ENCODE measurements at regions not wholly inside any gene's neighbourhood (a gene's known extent, or its start where the extent isn't known, plus 50 kb on each side); places are given as distances from the start of the nearest gene placed in this dataset.
A peak's percentile ranks its signal among the peaks of the same experiment; 100 is the strongest.

DNA sequence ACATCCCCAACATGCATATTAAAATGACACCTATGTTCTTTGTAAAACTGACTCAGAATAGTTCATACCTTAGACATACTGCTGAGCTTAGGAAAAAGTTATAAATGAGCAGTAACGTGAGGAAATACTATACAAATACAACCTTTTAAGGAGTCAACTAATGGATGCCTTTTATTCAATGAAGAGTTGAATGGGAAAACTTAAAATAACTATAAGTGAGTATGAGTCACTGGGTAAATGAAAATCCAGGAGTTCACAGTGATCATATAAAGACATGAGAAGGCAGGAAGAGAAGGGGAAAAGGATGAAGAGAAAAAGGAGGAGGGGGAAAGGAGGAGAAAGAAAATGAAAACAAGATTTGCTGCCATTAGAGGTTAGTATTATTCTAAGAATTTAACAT is 157.8 kb upstream of the PCDH15 start:
- no peak overlapping the region for H3K27ac ChIP-seq
- H3K9me3 ChIP-seq (replicated peaks), result no peaks in the 10 kb centered on the region
- no peak for DNase-seq
- H3K27me3 ChIP-seq, result no peaks in the 10 kb centered on the region
- H3K4me1 ChIP-seq, result no peaks in the 10 kb centered on the region
- no peak overlapping the region for H3K4me3 ChIP-seq
- H3K36me3 ChIP-seq, result no peaks in the 10 kb centered on the region

DNA sequence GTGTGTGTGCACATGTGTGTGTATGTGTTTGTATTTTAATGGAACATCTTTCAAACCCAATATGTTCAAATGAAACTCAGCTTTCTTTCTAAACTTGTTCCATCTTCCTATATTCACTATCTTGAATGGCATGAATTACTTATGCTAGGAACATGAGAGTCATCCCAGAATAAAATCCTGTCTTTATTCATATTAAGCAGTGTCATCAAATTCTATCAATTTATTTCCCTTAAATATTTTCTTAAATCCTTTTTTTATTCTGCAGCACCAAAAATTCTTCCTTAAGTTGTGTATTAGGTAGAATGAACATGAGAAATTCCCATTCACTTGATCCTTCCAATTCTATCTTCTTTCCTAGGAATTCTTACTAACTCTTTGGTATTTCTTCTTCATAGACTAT is 146.6 kb upstream of the PCDH15 start:
- Histone ChIP-seq H3K27me3 (no peaks in the 10 kb centered on the region), H3K9me3 (replicated peaks) (no peaks in the 10 kb centered on the region), H3K27ac (no peak overlapping the region), H3K4me1 (no peaks in the 10 kb centered on the region), H3K36me3 (no peaks in the 10 kb centered on the region), H3K4me3 (no peak overlapping the region)
- DNase-seq, result no peak

DNA sequence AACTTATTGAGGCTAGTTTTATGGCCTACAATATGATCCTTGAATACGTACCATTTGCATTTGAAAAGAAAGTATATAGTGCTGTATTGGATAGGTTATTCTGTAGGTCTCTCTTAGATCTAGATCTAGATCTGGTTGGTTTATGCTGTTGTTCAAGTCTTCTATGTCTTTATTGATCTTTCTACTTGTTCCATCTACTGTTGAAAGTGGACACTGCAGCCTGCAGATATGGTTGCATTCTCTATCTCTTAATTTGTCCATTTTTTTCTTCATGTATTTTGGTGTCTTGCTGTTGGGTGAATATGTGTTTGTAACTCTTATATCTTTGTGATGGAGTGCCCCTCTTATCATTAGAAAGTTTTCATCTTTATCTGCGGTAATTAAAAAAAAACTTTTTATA is 139.4 kb upstream of the PCDH15 start:
- H3K36me3 ChIP-seq, result no peaks in the 10 kb centered on the region
- no peaks in the 10 kb centered on the region for H3K9me3 ChIP-seq (replicated peaks)
- no peaks in the 10 kb centered on the region for H3K4me1 ChIP-seq
- H3K4me3 ChIP-seq, result no peak overlapping the region
- no peaks in the 10 kb centered on the region for H3K27me3 ChIP-seq
- H3K27ac ChIP-seq, result no peak overlapping the region
- peak in 1 of 2 experiments; percentile 1 for DNase-seq

DNA sequence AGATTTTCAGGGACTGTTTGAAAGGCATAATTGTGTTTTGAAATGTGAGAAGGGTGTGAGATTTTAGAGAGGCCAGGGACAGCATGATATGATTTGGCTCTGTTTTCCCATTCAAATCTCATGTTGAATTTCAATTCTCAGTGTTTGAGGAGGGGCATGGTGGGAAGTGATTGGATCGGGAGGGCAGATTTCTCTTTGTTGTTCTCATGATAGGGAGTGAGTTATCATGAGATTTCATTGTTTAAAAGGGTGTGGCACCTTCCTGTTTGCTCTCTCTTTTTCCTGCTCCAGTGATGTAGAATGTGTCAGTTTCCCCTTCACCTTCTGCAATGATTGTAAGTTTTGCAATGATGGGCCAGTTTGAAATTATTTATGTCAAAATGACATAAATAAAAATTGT is 113.0 kb upstream of the PCDH15 start:
- no peak overlapping the region for H3K4me3 ChIP-seq

DNA sequence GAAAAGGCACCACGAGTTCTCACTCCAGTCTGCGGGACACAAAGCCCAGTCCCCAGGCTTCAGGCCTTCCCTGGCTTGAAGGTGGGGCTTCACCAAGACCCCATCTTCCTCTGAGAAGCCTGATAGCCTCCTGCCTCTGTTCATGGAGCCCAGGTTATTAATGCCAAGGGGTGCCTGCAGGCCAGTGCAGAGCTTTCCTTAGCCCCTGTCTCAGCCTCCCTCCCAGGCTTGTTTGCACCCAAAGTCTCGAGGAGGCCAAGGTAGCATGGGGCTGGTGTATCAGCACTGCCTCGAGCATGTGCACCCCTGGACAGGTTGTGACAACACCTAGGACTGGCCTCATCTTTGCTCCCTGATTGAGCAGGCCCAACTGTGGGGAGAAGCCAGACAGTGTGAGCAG is 108.1 kb upstream of the PCDH15 start:
- Histone ChIP-seq H3K36me3 (no peaks in the 10 kb centered on the region), H3K4me3 (no peak overlapping the region), H3K9me3 (replicated peaks) (no peaks in the 10 kb centered on the region), H3K4me1 (no peaks in the 10 kb centered on the region), H3K27me3 (no peaks in the 10 kb centered on the region), H3K27ac (no peak overlapping the region)
- no peak for DNase-seq

More for the DNA sequence above, 113.0 kb upstream of the PCDH15 start:
- peak in 1 of 2 experiments; percentile 24 for DNase-seq
- Histone ChIP-seq H3K9me3 (replicated peaks) (no peaks in the 10 kb centered on the region), H3K27me3 (no peaks in the 10 kb centered on the region), H3K36me3 (no peaks in the 10 kb centered on the region), H3K4me1 (no peaks in the 10 kb centered on the region), H3K27ac (no peak overlapping the region)

DNA sequence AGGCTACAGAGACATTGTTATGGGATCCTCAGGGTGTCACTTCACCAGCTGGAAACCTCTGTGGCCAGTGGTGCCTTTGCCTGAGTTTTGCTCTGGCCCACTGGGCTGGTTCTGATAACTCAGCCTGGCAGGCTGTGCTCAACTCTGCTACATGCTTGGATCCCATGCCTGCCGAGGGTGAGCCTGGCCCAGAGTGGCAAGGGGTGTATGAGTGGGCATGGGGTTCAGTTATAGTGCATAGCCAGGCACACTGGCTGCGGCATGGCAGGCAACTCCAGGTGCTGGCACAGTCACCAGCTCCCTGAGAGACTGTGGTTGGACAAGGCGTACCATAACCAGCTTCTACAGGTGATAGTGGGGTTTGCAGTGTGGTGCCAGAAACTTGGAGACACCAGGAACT is 107.0 kb upstream of the PCDH15 start:
- H3K27ac ChIP-seq, result no peak overlapping the region
- H3K9me3 ChIP-seq (replicated peaks), result no peaks in the 10 kb centered on the region
- no peaks in the 10 kb centered on the region for H3K27me3 ChIP-seq
- no peak overlapping the region for H3K4me3 ChIP-seq
- no peak for DNase-seq
- H3K4me1 ChIP-seq, result no peaks in the 10 kb centered on the region
- H3K36me3 ChIP-seq, result no peaks in the 10 kb centered on the region

DNA sequence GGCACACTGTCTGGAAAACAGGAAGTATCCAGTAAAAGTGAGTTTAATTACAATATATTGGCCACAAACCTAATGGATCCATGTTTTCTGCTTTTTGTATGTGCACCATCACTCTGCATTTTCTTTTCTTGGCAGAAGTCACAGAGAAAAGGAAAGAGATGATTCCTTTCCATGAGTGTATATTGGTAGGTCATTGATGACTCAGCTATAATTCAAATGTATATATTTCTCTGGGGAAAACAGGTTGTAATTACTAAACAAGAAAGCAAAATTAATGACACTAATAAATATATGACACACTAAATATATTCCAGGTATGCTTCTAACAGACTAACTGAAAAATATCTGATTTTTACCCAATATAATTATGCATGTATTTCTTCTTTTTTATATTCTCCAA is 105.9 kb upstream of the PCDH15 start:
- no peaks in the 10 kb centered on the region for H3K4me1 ChIP-seq
- H3K4me3 ChIP-seq, result no peak overlapping the region
- H3K27me3 ChIP-seq, result no peaks in the 10 kb centered on the region
- no peak for DNase-seq
- H3K36me3 ChIP-seq, result no peaks in the 10 kb centered on the region
- H3K27ac ChIP-seq, result no peak overlapping the region
- no peaks in the 10 kb centered on the region for H3K9me3 ChIP-seq (replicated peaks)

DNA sequence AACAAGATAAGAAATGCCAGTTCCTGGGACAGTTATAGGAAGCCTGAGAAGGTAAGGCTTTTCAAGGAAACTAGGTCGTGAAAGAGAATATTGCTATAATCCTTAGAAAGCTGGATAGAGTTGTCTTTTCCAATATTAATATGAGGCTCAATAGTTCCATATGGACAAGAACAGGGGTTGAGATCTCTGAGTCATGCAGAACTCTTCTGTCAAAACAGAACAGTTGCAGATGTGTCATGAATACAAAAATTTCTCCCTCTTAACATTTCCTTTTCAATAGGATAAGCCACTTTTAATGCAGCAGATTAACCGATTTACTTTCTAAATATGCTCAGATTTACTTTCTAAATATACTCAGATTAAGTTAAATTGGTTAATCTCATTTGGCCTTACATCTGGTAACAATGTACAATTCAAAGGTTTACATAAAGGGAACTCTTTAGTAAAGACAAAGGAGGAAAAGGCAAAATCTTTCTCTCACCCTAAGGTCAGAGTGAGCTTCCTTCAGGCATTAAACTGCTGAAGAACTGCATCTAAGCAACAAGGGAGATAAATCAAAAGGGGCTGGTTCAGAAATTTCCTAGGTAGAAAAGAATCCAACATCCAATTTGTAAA is 104.7 kb upstream of the PCDH15 start:
- no peaks in the 10 kb centered on the region for H3K9me3 ChIP-seq (replicated peaks)
- H3K36me3 ChIP-seq, result no peaks in the 10 kb centered on the region
- DNase-seq, result no peak
- no peaks in the 10 kb centered on the region for H3K4me1 ChIP-seq
- no peak overlapping the region for H3K27ac ChIP-seq
- H3K4me3 ChIP-seq, result no peak overlapping the region
- H3K27me3 ChIP-seq, result no peaks in the 10 kb centered on the region

DNA sequence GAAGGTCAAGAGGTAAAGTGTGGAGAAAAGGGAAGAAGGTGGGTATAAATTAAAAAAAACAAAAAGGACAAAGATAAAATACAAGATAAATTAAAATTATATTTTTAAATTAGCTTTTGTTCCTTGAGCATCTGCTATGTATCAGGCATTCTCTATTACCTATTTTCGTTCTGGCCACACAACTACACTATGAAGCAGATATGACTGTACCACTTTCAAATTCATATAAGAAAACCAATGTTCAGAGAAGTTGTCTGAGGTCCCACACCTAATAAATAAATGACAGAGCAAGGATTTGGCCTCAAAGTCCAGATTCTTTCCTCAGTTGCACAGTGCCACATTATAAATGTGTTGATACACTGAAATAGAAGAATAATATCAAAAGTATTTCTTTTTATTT is 103.8 kb upstream of the PCDH15 start:
- no peak overlapping the region for H3K4me3 ChIP-seq
- H3K4me1 ChIP-seq, result no peaks in the 10 kb centered on the region
- no peaks in the 10 kb centered on the region for H3K27me3 ChIP-seq
- no peaks in the 10 kb centered on the region for H3K36me3 ChIP-seq
- H3K9me3 ChIP-seq (replicated peaks), result no peaks in the 10 kb centered on the region
- H3K27ac ChIP-seq, result no peak overlapping the region
- no peak for DNase-seq

DNA sequence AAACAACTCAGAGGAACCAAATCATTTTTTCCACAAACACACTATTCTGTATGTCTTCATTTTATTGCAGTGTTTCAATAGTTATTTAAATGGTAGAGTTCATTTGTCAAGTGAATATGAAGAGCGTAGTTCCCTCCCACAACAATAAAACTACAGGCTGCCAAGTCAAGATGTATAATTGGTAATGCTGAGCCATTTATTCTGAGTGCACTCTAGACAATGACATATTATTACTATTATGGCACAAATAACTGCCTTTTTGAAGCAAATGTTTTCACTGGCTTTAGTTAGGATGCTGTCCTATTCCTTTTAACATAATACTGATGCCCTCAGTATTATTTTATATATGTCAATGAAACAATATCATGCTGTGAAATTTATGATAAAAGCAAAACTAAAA is 102.7 kb upstream of the PCDH15 start:
- H3K27ac ChIP-seq, result no peak overlapping the region
- no peak overlapping the region for H3K4me3 ChIP-seq
- no peaks in the 10 kb centered on the region for H3K4me1 ChIP-seq
- no peaks in the 10 kb centered on the region for H3K9me3 ChIP-seq (replicated peaks)
- DNase-seq, result no peak
- no peaks in the 10 kb centered on the region for H3K36me3 ChIP-seq
- no peaks in the 10 kb centered on the region for H3K27me3 ChIP-seq

DNA sequence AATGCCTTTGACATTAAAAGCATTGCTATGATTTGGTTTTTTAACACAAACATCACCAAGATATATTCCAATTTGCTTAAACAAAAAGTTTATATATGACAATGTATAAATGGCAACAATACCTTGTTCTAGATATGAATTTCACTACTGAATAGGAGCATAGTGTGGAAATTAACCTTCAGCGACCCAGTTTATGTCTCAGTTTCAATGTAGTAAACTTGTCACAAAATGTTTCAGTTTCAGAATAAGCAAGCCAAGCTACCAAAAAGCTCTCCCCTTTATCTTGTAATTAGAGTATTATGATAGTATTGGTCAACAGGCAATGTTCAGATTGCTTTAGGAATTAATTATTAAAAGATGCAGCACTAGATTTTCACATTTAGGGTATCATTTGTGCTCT is 99.6 kb upstream of the PCDH15 start:
- no peak overlapping the region for H3K27ac ChIP-seq
- H3K36me3 ChIP-seq, result no peaks in the 10 kb centered on the region
- no peaks in the 10 kb centered on the region for H3K27me3 ChIP-seq
- no peak overlapping the region for H3K4me3 ChIP-seq
- H3K4me1 ChIP-seq, result no peaks in the 10 kb centered on the region
- no peaks in the 10 kb centered on the region for H3K9me3 ChIP-seq (replicated peaks)
- DNase-seq, result no peak

DNA sequence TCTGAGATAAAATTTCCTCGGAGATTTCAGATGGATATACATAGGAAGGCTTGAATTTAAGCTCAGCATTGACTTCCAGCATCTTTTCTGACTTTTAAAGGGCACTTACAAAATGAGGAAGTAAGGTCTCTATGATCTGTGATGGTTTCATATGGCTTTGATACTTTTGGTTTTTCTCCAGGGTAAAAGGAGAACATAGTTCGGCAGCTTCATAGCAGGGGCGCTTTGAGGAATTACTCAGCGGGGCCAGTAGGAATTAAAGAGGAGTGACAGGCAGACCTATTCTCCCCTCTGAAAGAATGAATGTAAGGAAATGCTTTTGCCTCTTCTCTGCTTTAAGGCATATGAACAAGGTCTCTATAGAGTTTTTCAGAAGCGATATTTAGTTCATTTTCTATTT is 80.0 kb upstream of the PCDH15 start:
- Histone ChIP-seq H3K27me3 (no peaks in the 10 kb centered on the region), H3K27ac (no peak overlapping the region), H3K9me3 (replicated peaks) (no peaks in the 10 kb centered on the region), H3K4me1 (no peaks in the 10 kb centered on the region), H3K4me3 (no peak overlapping the region), H3K36me3 (no peaks in the 10 kb centered on the region)
- DNase-seq, result no peak

DNA sequence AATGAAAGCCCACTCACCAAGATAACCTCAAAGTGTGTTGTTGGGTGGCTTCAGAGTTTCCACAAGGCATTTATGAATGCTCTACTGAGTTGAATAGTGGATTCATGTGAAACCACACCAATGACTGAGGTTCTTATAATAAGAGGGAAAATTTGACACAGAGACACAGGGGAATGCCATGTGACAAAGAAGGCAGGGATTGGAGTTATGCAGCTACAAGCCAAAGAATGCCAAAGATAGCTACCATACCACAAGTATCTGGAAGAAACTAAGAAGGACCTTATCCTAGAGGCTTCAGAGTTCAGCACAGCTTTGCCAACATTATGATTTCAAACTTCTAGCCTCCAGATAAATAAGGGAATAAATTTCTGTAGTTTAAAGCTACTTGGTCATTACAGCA is 68.0 kb upstream of the PCDH15 start:
- H3K9me3 ChIP-seq (replicated peaks), result no peaks in the 10 kb centered on the region
- no peak overlapping the region for H3K4me3 ChIP-seq
- H3K4me1 ChIP-seq, result no peaks in the 10 kb centered on the region
- H3K27ac ChIP-seq, result no peak overlapping the region
- no peaks in the 10 kb centered on the region for H3K27me3 ChIP-seq
- no peaks in the 10 kb centered on the region for H3K36me3 ChIP-seq
- DNase-seq, result peak in 1 of 2 experiments; percentile 3

DNA sequence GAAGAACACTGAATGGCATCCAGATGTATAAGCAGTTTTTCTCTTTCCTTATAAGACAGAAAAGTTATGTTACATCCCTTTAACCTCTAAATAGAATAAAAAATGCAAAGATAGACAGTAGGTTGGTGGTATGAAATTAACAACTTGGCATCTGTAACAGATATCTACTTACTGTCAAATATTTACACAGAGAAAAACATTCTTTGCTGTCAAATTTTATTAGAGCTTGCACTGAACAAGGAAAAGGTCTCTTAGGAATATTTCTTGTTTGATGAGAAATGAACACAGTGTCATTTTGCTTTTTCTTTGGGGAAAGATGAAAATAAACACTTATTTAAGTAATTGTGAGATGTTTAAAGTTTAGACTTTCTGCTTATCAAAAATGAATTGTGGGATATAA is 65.6 kb upstream of the PCDH15 start:
- Histone ChIP-seq H3K27me3 (no peaks in the 10 kb centered on the region), H3K36me3 (no peaks in the 10 kb centered on the region), H3K9me3 (replicated peaks) (no peaks in the 10 kb centered on the region), H3K4me1 (no peaks in the 10 kb centered on the region), H3K4me3 (no peak overlapping the region), H3K27ac (no peak overlapping the region)
- no peak for DNase-seq

DNA sequence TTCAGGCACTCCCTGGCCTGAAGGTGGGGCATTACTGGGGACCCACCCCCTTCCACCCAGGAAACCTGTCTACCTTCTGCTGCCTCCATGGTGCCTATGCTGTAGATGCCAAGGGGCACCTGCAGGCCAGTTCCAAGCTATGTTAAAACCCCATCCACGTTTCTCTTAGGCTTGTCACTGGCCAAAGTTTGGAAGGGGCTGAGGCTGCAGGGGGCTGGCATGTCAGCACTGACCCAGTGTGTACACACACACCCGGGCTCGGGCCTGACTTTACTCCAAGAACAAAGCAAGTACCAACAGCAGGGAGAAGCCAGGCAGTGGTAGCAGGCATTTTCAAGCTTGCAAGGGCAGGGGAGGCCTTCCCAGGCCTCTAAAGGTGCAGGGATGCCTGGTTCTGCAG is 53.8 kb upstream of the PCDH15 start:
- Histone ChIP-seq H3K27ac (no peak overlapping the region), H3K27me3 (no peaks in the 10 kb centered on the region), H3K9me3 (replicated peaks) (no peaks in the 10 kb centered on the region), H3K4me3 (no peak overlapping the region), H3K4me1 (no peaks in the 10 kb centered on the region), H3K36me3 (no peaks in the 10 kb centered on the region)
- no peak for DNase-seq

DNA sequence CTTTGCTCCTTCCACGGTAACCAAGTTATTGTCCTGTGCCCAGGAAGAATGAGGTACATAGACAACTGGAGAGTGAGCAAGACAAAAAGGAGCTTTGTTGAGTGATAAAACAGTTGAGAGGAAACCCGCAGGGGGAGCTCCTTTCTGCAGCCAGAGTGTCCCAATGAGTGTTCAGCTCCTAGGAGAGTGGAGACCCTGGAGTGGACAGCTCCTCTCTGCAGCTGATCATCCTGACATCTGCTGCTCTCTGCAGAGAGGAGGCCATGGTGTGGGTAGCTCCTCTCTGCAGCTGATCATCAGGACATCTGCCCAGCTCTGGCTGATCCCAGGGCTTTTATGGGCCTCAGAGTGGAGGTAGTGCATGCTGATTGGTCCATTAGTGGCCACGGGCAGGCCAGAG is 53.4 kb upstream of the PCDH15 start:
- Histone ChIP-seq H3K27ac (no peak overlapping the region), H3K9me3 (replicated peaks) (no peaks in the 10 kb centered on the region), H3K4me3 (no peak overlapping the region), H3K4me1 (no peaks in the 10 kb centered on the region), H3K36me3 (no peaks in the 10 kb centered on the region), H3K27me3 (no peaks in the 10 kb centered on the region)
- DNase-seq, result peak in 1 of 2 experiments; percentile 16

All from SJCRH30 (cell line).